HCT116 (cell line): ENCODE measurements at regions not wholly inside any gene's neighbourhood (a gene's known extent, or its start where the extent isn't known, plus 50 kb on each side); places are given as distances from the start of the nearest gene placed in this dataset.

Experiments used
- ATAC-seq: fragments of 200-7000 bp; cut with Tn5 transposase; 2 replicates; pipeline ENCODE4 v1.9.1; 2020; ENCODE audit warnings: mild to moderate bottlenecking, moderate library complexity
- BruUV-seq: library from RNA; stranded (reverse); fragments of 400-500 nt; replicated peaks from 2 replicates; lab custom pipeline; 2021; lab: Mats Ljungman, UMichigan
- CTCF ChIA-PET: fragments of 300-600 bp; sonication (Branson Sonifier 250); formaldehyde crosslinking; loops from one replicate; lab custom pipeline; 2021; ENCODE audit warnings: antibody characterized with exemption; lab: Charles Lee
- POLR2A ChIA-PET: fragments of 300-600, 350-600 bp; sonication (Branson Sonifier 250); formaldehyde crosslinking; loops from one replicate; lab custom pipeline; 2021; ENCODE audit warnings: antibody characterized with exemption; lab: Charles Lee
- RAD21 ChIA-PET, 2 experiments: fragments of 300-600 bp; sonication (Branson Sonifier 250); formaldehyde crosslinking; loops; one replicate each; lab custom pipeline; 2023; ENCODE audit warnings: low total read pairs in 2 of 2; ENCODE audit not compliant: uncharacterized antibody in 2 of 2, unreplicated experiment in 2 of 2, low non-redundant PET in 1 of 2; lab: Charles Lee
- DNase-seq: peaks from one replicate; pipeline ENCODE4 v3.0.0-alpha.2; 2010; ENCODE audit warnings: low read depth, low spot score
- H2AFZ ChIP-seq: fragments of 200-600 bp; shearing (Covaris generic), sonication (generic); 2 replicates; pipeline ENCODE4 v1.6.1; 2017; ENCODE audit warnings: low read depth, mixed run types, mixed read lengths, antibody characterized with exemption, low read length; ENCODE audit not compliant: poor library complexity, severe bottlenecking
- H3K27ac ChIP-seq: 2 replicates; pipeline ENCODE4 v1.5.1; 2012; ENCODE audit warnings: low read depth, low read length
- H3K27me3 ChIP-seq: fragments of 200-600 bp; sonication (generic); 2 replicates; pipeline ENCODE4 v1.6.1; 2016; ENCODE audit warnings: mixed run types, low read length, mixed read lengths; ENCODE audit not compliant: insufficient read depth
- H3K36me3 ChIP-seq, 2 experiments: fragments of 200-500 bp in 1 of 2; fragments of 200-600 bp in 1 of 2; sonication (Bioruptor generic) in 1 of 2; sonication (generic) in 1 of 2; 2 replicates each; pipeline versions ENCODE4 v1.5.1 to v1.6.1; 2014 to 2016; ENCODE audit warnings: low read length in 2 of 2, inconsistent platforms in 1 of 2, mixed read lengths in 1 of 2, mixed run types in 1 of 2; ENCODE audit not compliant: insufficient read depth in 2 of 2, control insufficient read depth in 1 of 2
- H3K4me1 ChIP-seq, 2 experiments: fragments of 200-600 bp in 1 of 2; sonication (generic) in 1 of 2; 2 replicates each; pipeline versions ENCODE4 v1.5.1 to v1.6.1; 2012 to 2017; ENCODE audit warnings: low read length in 2 of 2, inconsistent platforms in 1 of 2, mild to moderate bottlenecking in 1 of 2, mixed read lengths in 1 of 2, mixed run types in 1 of 2, moderate library complexity in 1 of 2; ENCODE audit not compliant: insufficient read depth in 2 of 2, control insufficient read depth in 1 of 2
- H3K4me2 ChIP-seq: fragments of 200-600 bp; sonication (generic); 2 replicates; pipeline ENCODE4 v1.6.1; 2017; ENCODE audit warnings: mixed run types, low read length, mixed read lengths
- H3K4me3 ChIP-seq, 2 experiments: fragments of 200-600 bp in 1 of 2; sonication (generic) in 1 of 2; replicated peaks in 1 of 2; 2 replicates each; pipeline ENCODE4 v1.5.1; 2011 to 2016; ENCODE audit warnings: low read length in 2 of 2, control low read depth in 1 of 2, low read depth in 1 of 2, mild to moderate bottlenecking in 1 of 2, mixed read lengths in 1 of 2, mixed run types in 1 of 2
- H3K79me2 ChIP-seq: fragments of 200-600 bp; sonication (generic); 2 replicates; pipeline ENCODE4 v1.6.1; 2017; ENCODE audit warnings: mild to moderate bottlenecking, mixed run types, low read length, moderate library complexity, mixed read lengths; ENCODE audit not compliant: insufficient read depth
- H3K9ac ChIP-seq: fragments of 200-600 bp; sonication (generic); 2 replicates; pipeline ENCODE4 v1.6.1; 2016; ENCODE audit warnings: low read length, mixed read lengths
- H3K9me2 ChIP-seq: fragments of 200-600 bp; sonication (generic), shearing (Covaris generic); 2 replicates; pipeline ENCODE4 v1.6.1; 2017; ENCODE audit warnings: mixed run types, mild to moderate bottlenecking, moderate library complexity; ENCODE audit not compliant: insufficient read depth
- H3K9me3 ChIP-seq, 2 experiments: fragments of 200-500 bp in 1 of 2; fragments of 200-600 bp in 1 of 2; sonication (Bioruptor generic) in 1 of 2; sonication (generic) in 1 of 2; 2 replicates each; pipeline ENCODE4 v1.6.1; 2014 to 2017; ENCODE audit warnings: low read length in 2 of 2, mixed read lengths in 2 of 2, inconsistent platforms in 1 of 2, low read depth in 1 of 2, mild to moderate bottlenecking in 1 of 2, mixed run types in 1 of 2, moderate library complexity in 1 of 2; ENCODE audit not compliant: control insufficient read depth in 1 of 2, insufficient read depth in 1 of 2
- H4K20me1 ChIP-seq: fragments of 200-600 bp; sonication (generic), shearing (Covaris generic); 2 replicates; pipeline ENCODE4 v1.6.1; 2017; ENCODE audit warnings: mixed run types, mild to moderate bottlenecking, moderate library complexity; ENCODE audit not compliant: insufficient read depth
- CBX3 ChIP-seq: IDR thresholded peaks from 2 replicates; pipeline ENCODE4 v1.6.1; 2012; ENCODE audit warnings: low read depth
- CEBPB ChIP-seq: IDR thresholded peaks from 2 replicates; pipeline ENCODE4 v1.6.1; 2012; ENCODE audit warnings: low read depth
- CTCF ChIP-seq, 3 experiments: fragments of 200-600 bp in 1 of 3; sonication (generic) in 1 of 3; IDR thresholded peaks in 2 of 3; conservative IDR thresholded peaks in 1 of 3; 2 replicates each; pipeline ENCODE4 v1.5.1; 2012 to 2017; ENCODE audit warnings: low read depth in 2 of 3, low read length in 2 of 3, antibody characterized with exemption in 1 of 3, borderline replicate concordance in 1 of 3, control low read depth in 1 of 3, mild to moderate bottlenecking in 1 of 3, mixed read lengths in 1 of 3, mixed run types in 1 of 3, moderate library complexity in 1 of 3; ENCODE audit not compliant: insufficient read depth in 1 of 3
- ELF1 ChIP-seq: IDR thresholded peaks from 2 replicates; pipeline ENCODE4 v1.6.1; 2012; ENCODE audit warnings: low read depth, borderline replicate concordance
- EZH2 ChIP-seq: fragments of 200-600 bp; sonication (generic); IDR thresholded peaks from 2 replicates; pipeline ENCODE4 v1.6.1; 2017; ENCODE audit warnings: antibody characterized with exemption, mixed run types
- EZH2phosphoT487 ChIP-seq: fragments of 200-600 bp; IDR thresholded peaks from 2 replicates; pipeline ENCODE4 v1.6.1; 2018; ENCODE audit warnings: antibody characterized with exemption, borderline replicate concordance
- FOSL1 ChIP-seq: IDR thresholded peaks from 2 replicates; pipeline ENCODE4 v1.6.1; 2012; ENCODE audit warnings: low read depth
- JUND ChIP-seq: IDR thresholded peaks from 2 replicates; pipeline ENCODE4 v1.6.1; 2012
- MAX ChIP-seq: IDR thresholded peaks from 2 replicates; pipeline ENCODE4 v1.6.1; 2012
- POLR2A ChIP-seq: IDR thresholded peaks from 2 replicates; pipeline ENCODE4 v1.7.0; 2011; ENCODE audit warnings: borderline replicate concordance; ENCODE audit not compliant: insufficient read depth, insufficient read length; ENCODE audit errors: extremely low read depth
- SIN3A ChIP-seq: IDR thresholded peaks from 2 replicates; pipeline ENCODE4 v1.6.1; 2012; ENCODE audit warnings: low read depth
- SRF ChIP-seq: IDR thresholded peaks from 2 replicates; pipeline ENCODE4 v1.6.1; 2012; ENCODE audit warnings: low read depth
- YY1 ChIP-seq: IDR thresholded peaks from 2 replicates; pipeline ENCODE4 v1.6.1; 2011; ENCODE audit warnings: low read length, low read depth, moderate library complexity, mild to moderate bottlenecking; ENCODE audit not compliant: insufficient replicate concordance; ENCODE audit errors: extremely low read depth
- ZFX ChIP-seq: fragments of 450-650 bp; IDR thresholded peaks from 2 replicates; pipeline ENCODE4 v1.6.1; 2017
- ZNF274 ChIP-seq: fragments of 200-500 bp; sonication (Bioruptor generic); IDR thresholded peaks from 2 replicates; pipeline ENCODE4 v1.6.1; 2014; ENCODE audit warnings: mild to moderate bottlenecking, low read depth, low read length, inconsistent platforms
- intact Hi-C: fragments of 100-400 bp; cut with micrococcal nuclease; formaldehyde crosslinking; loops from 2 replicates; pipeline ENCODE4 v1.10.0; 2022
- TF ChIP-seq, protein P1 (sequence below): IDR thresholded peaks from 2 replicates; pipeline ENCODE4 v1.6.1; 2012; ENCODE audit warnings: low read depth
- TF ChIP-seq, protein P2 (sequence below): IDR thresholded peaks from 2 replicates; pipeline ENCODE4 v1.6.1; 2011; ENCODE audit warnings: mild to moderate bottlenecking, low read length, moderate library complexity; ENCODE audit not compliant: insufficient replicate concordance; ENCODE audit errors: extremely low read depth
- TF ChIP-seq, protein P3 (sequence below): IDR thresholded peaks from 2 replicates; pipeline ENCODE4 v1.6.1; 2012

GRCh38 chr2:221197225-221197856 lies 374.8 kb downstream of the EPHA4 start:
- intact Hi-C loops = no loop called here
- DNase-seq = no peak
- no peak overlapping the region for H3K27ac ChIP-seq
- ChIA-PET CTCF (no interaction called here), POLR2A (no interaction called here), RAD21 (no interaction called here)
- no peak for ATAC-seq
- H2AFZ ChIP-seq = no peak overlapping the region
- H3K79me2 ChIP-seq = no peaks in the 10 kb centered on the region
- no peaks in the 10 kb centered on the region for H3K4me1 ChIP-seq
- no peaks in the 10 kb centered on the region for H4K20me1 ChIP-seq
- BruUV-seq = no TSS peak
- H3K36me3 ChIP-seq = no peaks in the 10 kb centered on the region
- no peak overlapping the region for H3K4me3 ChIP-seq
- H3K4me2 ChIP-seq = no peak overlapping the region
- TF ChIP-seq SRF (no peak), YY1 (no peak), POLR2A (no peak), FOSL1 (no peak), EZH2 (no peak), CTCF (IDR thresholded peaks at IDR 0.05 in 2 of 3, conservative IDR thresholded peaks at IDR 0.05 in 1 of 3; ENCODE audit: borderline replicate concordance in 1 of 3, insufficient read depth in 1 of 3, low read depth in 2 of 3, low read length in 2 of 3) (no peak), EZH2phosphoT487 (no peak), ELF1 (no peak), ZNF274 (no peak), ZFX (no peak), MAX (no peak), CBX3 (no peak), CEBPB (no peak), JUND (no peak), SIN3A (no peak)
- TF ChIP-seq, protein P1, sequence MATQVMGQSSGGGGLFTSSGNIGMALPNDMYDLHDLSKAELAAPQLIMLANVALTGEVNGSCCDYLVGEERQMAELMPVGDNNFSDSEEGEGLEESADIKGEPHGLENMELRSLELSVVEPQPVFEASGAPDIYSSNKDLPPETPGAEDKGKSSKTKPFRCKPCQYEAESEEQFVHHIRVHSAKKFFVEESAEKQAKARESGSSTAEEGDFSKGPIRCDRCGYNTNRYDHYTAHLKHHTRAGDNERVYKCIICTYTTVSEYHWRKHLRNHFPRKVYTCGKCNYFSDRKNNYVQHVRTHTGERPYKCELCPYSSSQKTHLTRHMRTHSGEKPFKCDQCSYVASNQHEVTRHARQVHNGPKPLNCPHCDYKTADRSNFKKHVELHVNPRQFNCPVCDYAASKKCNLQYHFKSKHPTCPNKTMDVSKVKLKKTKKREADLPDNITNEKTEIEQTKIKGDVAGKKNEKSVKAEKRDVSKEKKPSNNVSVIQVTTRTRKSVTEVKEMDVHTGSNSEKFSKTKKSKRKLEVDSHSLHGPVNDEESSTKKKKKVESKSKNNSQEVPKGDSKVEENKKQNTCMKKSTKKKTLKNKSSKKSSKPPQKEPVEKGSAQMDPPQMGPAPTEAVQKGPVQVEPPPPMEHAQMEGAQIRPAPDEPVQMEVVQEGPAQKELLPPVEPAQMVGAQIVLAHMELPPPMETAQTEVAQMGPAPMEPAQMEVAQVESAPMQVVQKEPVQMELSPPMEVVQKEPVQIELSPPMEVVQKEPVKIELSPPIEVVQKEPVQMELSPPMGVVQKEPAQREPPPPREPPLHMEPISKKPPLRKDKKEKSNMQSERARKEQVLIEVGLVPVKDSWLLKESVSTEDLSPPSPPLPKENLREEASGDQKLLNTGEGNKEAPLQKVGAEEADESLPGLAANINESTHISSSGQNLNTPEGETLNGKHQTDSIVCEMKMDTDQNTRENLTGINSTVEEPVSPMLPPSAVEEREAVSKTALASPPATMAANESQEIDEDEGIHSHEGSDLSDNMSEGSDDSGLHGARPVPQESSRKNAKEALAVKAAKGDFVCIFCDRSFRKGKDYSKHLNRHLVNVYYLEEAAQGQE = no peak
- TF ChIP-seq, protein P2, sequence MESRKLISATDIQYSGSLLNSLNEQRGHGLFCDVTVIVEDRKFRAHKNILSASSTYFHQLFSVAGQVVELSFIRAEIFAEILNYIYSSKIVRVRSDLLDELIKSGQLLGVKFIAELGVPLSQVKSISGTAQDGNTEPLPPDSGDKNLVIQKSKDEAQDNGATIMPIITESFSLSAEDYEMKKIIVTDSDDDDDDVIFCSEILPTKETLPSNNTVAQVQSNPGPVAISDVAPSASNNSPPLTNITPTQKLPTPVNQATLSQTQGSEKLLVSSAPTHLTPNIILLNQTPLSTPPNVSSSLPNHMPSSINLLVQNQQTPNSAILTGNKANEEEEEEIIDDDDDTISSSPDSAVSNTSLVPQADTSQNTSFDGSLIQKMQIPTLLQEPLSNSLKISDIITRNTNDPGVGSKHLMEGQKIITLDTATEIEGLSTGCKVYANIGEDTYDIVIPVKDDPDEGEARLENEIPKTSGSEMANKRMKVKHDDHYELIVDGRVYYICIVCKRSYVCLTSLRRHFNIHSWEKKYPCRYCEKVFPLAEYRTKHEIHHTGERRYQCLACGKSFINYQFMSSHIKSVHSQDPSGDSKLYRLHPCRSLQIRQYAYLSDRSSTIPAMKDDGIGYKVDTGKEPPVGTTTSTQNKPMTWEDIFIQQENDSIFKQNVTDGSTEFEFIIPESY = no peak
- TF ChIP-seq, protein P3, sequence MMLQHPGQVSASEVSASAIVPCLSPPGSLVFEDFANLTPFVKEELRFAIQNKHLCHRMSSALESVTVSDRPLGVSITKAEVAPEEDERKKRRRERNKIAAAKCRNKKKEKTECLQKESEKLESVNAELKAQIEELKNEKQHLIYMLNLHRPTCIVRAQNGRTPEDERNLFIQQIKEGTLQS = no peak
- peaks cover 15% of the 10 kb centered on the region; the same call in 1 of the 2 replicates for H3K27me3 ChIP-seq
- H3K9me2 ChIP-seq = no peaks in the 10 kb centered on the region
- H3K9ac ChIP-seq = no peak overlapping the region
- H3K9me3 ChIP-seq = no peaks in the 10 kb centered on the region
